ENCODE measurements at regions not wholly inside any gene's neighbourhood (a gene's known extent, or its start where the extent isn't known, plus 50 kb on each side); places are given as distances from the start of the nearest gene placed in this dataset.

DNA sequence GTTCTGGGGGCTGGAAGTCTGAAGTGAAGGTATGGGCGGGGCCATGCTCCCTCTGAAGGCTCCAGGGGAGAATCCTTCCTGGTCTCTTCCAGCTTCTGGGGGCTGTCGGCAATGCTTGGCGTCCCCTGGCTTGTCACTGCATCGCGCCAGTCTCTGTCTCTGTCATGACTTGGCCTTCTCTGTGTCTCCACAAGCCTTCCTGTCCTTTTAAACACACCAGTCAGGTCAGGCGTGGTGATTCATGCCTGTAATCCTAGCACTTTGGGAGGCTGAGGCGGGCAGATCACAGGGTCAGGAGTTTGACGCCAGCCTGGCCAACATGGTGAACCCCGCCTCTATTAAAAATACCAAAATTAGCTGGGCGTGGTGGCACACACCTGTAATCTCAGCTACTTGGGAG, 125.3 kb downstream of the ACTL8 start:
- H3K4me3 Mint-ChIP-seq, result no peak overlapping the region
- ChIA-PET POLR2A (no interaction called here), CTCF (no interaction called here)
- H3K27me3 Mint-ChIP-seq, result peaks cover 28% of the 10 kb centered on the region
- H3K4me1 Mint-ChIP-seq (ENCODE audit: low read depth), result no peaks in the 10 kb centered on the region
- no peaks in the 10 kb centered on the region for H3K27me3 ChIP-seq (ENCODE audit: control insufficient read depth in 1 of 2, insufficient read depth in 2 of 2, low read length in 2 of 2)
- intact Hi-C loops (cut with DNase I, micrococcal nuclease), result no loop called here
- ATAC-seq (ENCODE audit: poor library complexity), result no peak
- no peak for TF ChIP-seq CTCF (IDR thresholded peaks at IDR 0.05)
- DNase-seq, result no peak
- no peaks in the 10 kb centered on the region for H3K36me3 Mint-ChIP-seq (ENCODE audit: low read depth)
- no peaks in the 10 kb centered on the region for H3K4me1 ChIP-seq (ENCODE audit: insufficient read depth, low read length)
- H3K27ac ChIP-seq (ENCODE audit: low read depth in 1 of 2, low read length in 2 of 2), result no peak overlapping the region
- H3K9me3 ChIP-seq (ENCODE audit: control insufficient read depth in 1 of 2, insufficient read depth in 1 of 2, low read length in 2 of 2), result peaks cover 0 to 7% of the 10 kb centered on the region in 2 experiments
- no peak overlapping the region for H3K4me3 ChIP-seq (ENCODE audit: low read length)
- H3K27ac Mint-ChIP-seq, result no peak overlapping the region
- no peaks in the 10 kb centered on the region for H3K36me3 ChIP-seq (ENCODE audit: insufficient read depth, low read length)
- no peaks in the 10 kb centered on the region for H3K9me3 Mint-ChIP-seq

GRCh38 chr1:17881761-17882160, 126.6 kb downstream of the ACTL8 start:
- no peak for DNase-seq
- no peaks in the 10 kb centered on the region for H3K4me1 Mint-ChIP-seq (ENCODE audit: low read depth)
- peaks cover 32% of the 10 kb centered on the region for H3K27me3 Mint-ChIP-seq
- no peak for TF ChIP-seq CTCF (IDR thresholded peaks at IDR 0.05)
- Histone ChIP-seq H3K4me3 (ENCODE audit: low read length) (no peak overlapping the region), H3K27ac (ENCODE audit: low read depth in 1 of 2, low read length in 2 of 2) (no peak overlapping the region), H3K9me3 (ENCODE audit: control insufficient read depth in 1 of 2, insufficient read depth in 1 of 2, low read length in 2 of 2) (peaks cover 0 to 7% of the 10 kb centered on the region in 2 experiments), H3K27me3 (ENCODE audit: control insufficient read depth in 1 of 2, insufficient read depth in 2 of 2, low read length in 2 of 2) (no peaks in the 10 kb centered on the region), H3K4me1 (ENCODE audit: insufficient read depth, low read length) (no peaks in the 10 kb centered on the region), H3K36me3 (ENCODE audit: insufficient read depth, low read length) (no peaks in the 10 kb centered on the region)
- no peaks in the 10 kb centered on the region for H3K36me3 Mint-ChIP-seq (ENCODE audit: low read depth)
- no peaks in the 10 kb centered on the region for H3K9me3 Mint-ChIP-seq
- intact Hi-C loops (cut with DNase I, micrococcal nuclease), result no loop called here
- CTCF ChIA-PET, result no interaction called here
- H3K4me3 Mint-ChIP-seq, result no peak overlapping the region
- POLR2A ChIA-PET, result interaction anchor here (0.6 kb wide), 1 partner anchor 115 kb away, joined by 3 read pairs; no protein-coding TSS in a partner anchor
- ATAC-seq (ENCODE audit: poor library complexity), result no peak
- H3K27ac Mint-ChIP-seq, result no peak overlapping the region

- TF ChIP-seq CTCF (IDR thresholded peaks at IDR 0.05), result no peak
- Histone ChIP-seq H3K27ac (ENCODE audit: low read depth in 1 of 2, low read length in 2 of 2) (no peak overlapping the region), H3K36me3 (ENCODE audit: insufficient read depth, low read length) (no peaks in the 10 kb centered on the region), H3K4me1 (ENCODE audit: insufficient read depth, low read length) (no peaks in the 10 kb centered on the region), H3K27me3 (ENCODE audit: control insufficient read depth in 1 of 2, insufficient read depth in 2 of 2, low read length in 2 of 2) (peaks cover 0 to 2% of the 10 kb centered on the region in 2 experiments), H3K9me3 (ENCODE audit: control insufficient read depth in 1 of 2, insufficient read depth in 1 of 2, low read length in 2 of 2) (peaks cover 0 to 13% of the 10 kb centered on the region in 2 experiments), H3K4me3 (ENCODE audit: low read length) (no peak overlapping the region)
- ChIA-PET CTCF (no interaction called here), POLR2A (no interaction called here)
- ATAC-seq (ENCODE audit: poor library complexity), result no peak
- no peak overlapping the region for H3K27ac Mint-ChIP-seq
- DNase-seq, result no peak
- H3K36me3 Mint-ChIP-seq (ENCODE audit: low read depth), result no peaks in the 10 kb centered on the region
- no peaks in the 10 kb centered on the region for H3K4me1 Mint-ChIP-seq (ENCODE audit: low read depth)
- intact Hi-C loops (cut with DNase I, micrococcal nuclease), result no loop called here
- no peaks in the 10 kb centered on the region for H3K9me3 Mint-ChIP-seq
- H3K27me3 Mint-ChIP-seq, result peaks cover 35% of the 10 kb centered on the region
- H3K4me3 Mint-ChIP-seq, result no peak overlapping the region
Observed at GRCh38 chr1:17883136-17883535, 128.0 kb downstream of the ACTL8 start.

Data from CD4-positive, alpha-beta T cell (primary cell).